ENCODE measurements at regions not wholly inside any gene's neighbourhood (a gene's known extent, or its start where the extent isn't known, plus 50 kb on each side); places are given as distances from the start of the nearest gene placed in this dataset.
"Not testable (repeated sequence)": the region's sequence is repeated elsewhere in the genome, so short reads cannot be mapped to it uniquely, and the experiment has no call there.

- no peak for DNase-seq
These were observed 177.1 kb upstream of the ARID1B start for GRCh38 chr6:156599978-156600590.

GRCh38 chr6:156599366-156599765, 177.8 kb upstream of the ARID1B start:
- DNase-seq, result no peak

GRCh38 chr6:156598855-156599180, 178.4 kb upstream of the ARID1B start:
- DNase-seq, result peak in 1 of 2 donors; percentile 10

- DNase-seq, result no peak
These were observed 178.9 kb upstream of the ARID1B start for GRCh38 chr6:156598071-156598854.

GRCh38 chr6:156597095-156597494, 180.1 kb upstream of the ARID1B start:
- DNase-seq, result no peak

GRCh38 chr6:156595476-156595875, 181.7 kb upstream of the ARID1B start:
- DNase-seq, result no peak

GRCh38 chr6:156593893-156594292, 183.3 kb upstream of the ARID1B start:
- DNase-seq, result no peak

GRCh38 chr6:156593127-156593526, 184.1 kb upstream of the ARID1B start:
- no peak for DNase-seq

GRCh38 chr6:156590482-156590881, 186.7 kb upstream of the ARID1B start:
- DNase-seq, result no peak

GRCh38 chr6:156589281-156589680, 187.9 kb upstream of the ARID1B start:
- no peak for DNase-seq

GRCh38 chr6:156587751-156588301, 189.4 kb upstream of the ARID1B start:
- DNase-seq, result no peak

- no peak for DNase-seq
These were observed 190.1 kb upstream of the ARID1B start for GRCh38 chr6:156587071-156587470.

- DNase-seq, result no peak
These were observed 191.3 kb upstream of the ARID1B start for GRCh38 chr6:156585859-156586258.

- not testable (repeated sequence) for DNase-seq
These were observed 193.1 kb upstream of the ARID1B start for GRCh38 chr6:156584121-156584520.

GRCh38 chr6:156583083-156583482, 194.1 kb upstream of the ARID1B start:
- DNase-seq, result no peak

- no peak for DNase-seq
These were observed 194.6 kb upstream of the ARID1B start for GRCh38 chr6:156582509-156582992.

- DNase-seq, result no peak
These were observed 197.6 kb upstream of the ARID1B start for GRCh38 chr6:156579564-156579963.

- DNase-seq, result no peak
These were observed 199.4 kb upstream of the ARID1B start for GRCh38 chr6:156577749-156578148.

- DNase-seq, result no peak
These were observed 201.8 kb upstream of the ARID1B start for GRCh38 chr6:156575361-156575760.

- no peak for DNase-seq
These were observed 212.4 kb upstream of the ARID1B start for GRCh38 chr6:156564807-156565149.

GRCh38 chr6:156564127-156564806, 212.9 kb upstream of the ARID1B start:
- peak; percentile 38 to 66 for DNase-seq

- DNase-seq, result no peak
These were observed 213.5 kb upstream of the ARID1B start for GRCh38 chr6:156563714-156564113.

- DNase-seq, result no peak
These were observed 214.5 kb upstream of the ARID1B start for GRCh38 chr6:156562636-156563035.

- DNase-seq, result no peak
These were observed 215.2 kb upstream of the ARID1B start for GRCh38 chr6:156562019-156562418.
